ENCODE measurements at regions not wholly inside any gene's neighbourhood (a gene's known extent, or its start where the extent isn't known, plus 50 kb on each side); places are given as distances from the start of the nearest gene placed in this dataset.

GRCh38 chr7:125030756-125031387 lies 101.2 kb upstream of the POT1 start:
- H3K27ac ChIP-seq (ENCODE audit: low read depth in 1 of 2, low read length in 2 of 2) = no peak overlapping the region
- peaks cover 0 to 7% of the 10 kb centered on the region in 2 experiments for H3K9me3 ChIP-seq (ENCODE audit: control insufficient read depth in 1 of 2, insufficient read depth in 1 of 2, low read length in 2 of 2)
- Mint-ChIP-seq H3K36me3 (ENCODE audit: low read depth) (no peaks in the 10 kb centered on the region), H3K4me1 (ENCODE audit: low read depth) (no peaks in the 10 kb centered on the region), H3K27me3 (no peaks in the 10 kb centered on the region), H3K27ac (no peak overlapping the region), H3K4me3 (no peak overlapping the region), H3K9me3 (no peaks in the 10 kb centered on the region)
- no peak for ATAC-seq (ENCODE audit: poor library complexity)
- ChIA-PET CTCF (no interaction called here), POLR2A (no interaction called here)
- no peaks in the 10 kb centered on the region for H3K27me3 ChIP-seq (ENCODE audit: control insufficient read depth in 1 of 2, insufficient read depth in 2 of 2, low read length in 2 of 2)
- no peak for DNase-seq
- no peak overlapping the region for H3K4me3 ChIP-seq (ENCODE audit: low read length)
- H3K4me1 ChIP-seq (ENCODE audit: insufficient read depth, low read length) = no peaks in the 10 kb centered on the region
- H3K36me3 ChIP-seq (ENCODE audit: insufficient read depth, low read length) = no peaks in the 10 kb centered on the region
- intact Hi-C loops (cut with DNase I, micrococcal nuclease) = no loop called here
- TF ChIP-seq CTCF (IDR thresholded peaks at IDR 0.05) = no peak

GRCh38 chr7:125025620-125026019 lies 96.0 kb upstream of the POT1 start:
- no peaks in the 10 kb centered on the region for H3K36me3 ChIP-seq (ENCODE audit: insufficient read depth, low read length)
- no peaks in the 10 kb centered on the region for H3K36me3 Mint-ChIP-seq (ENCODE audit: low read depth)
- no peak for DNase-seq
- H3K4me3 ChIP-seq (ENCODE audit: low read length) = no peak overlapping the region
- H3K9me3 Mint-ChIP-seq = no peaks in the 10 kb centered on the region
- no peak overlapping the region for H3K4me3 Mint-ChIP-seq
- no peaks in the 10 kb centered on the region for H3K4me1 ChIP-seq (ENCODE audit: insufficient read depth, low read length)
- POLR2A ChIA-PET = no interaction called here
- H3K27me3 ChIP-seq (ENCODE audit: control insufficient read depth in 1 of 2, insufficient read depth in 2 of 2, low read length in 2 of 2) = no peaks in the 10 kb centered on the region
- H3K4me1 Mint-ChIP-seq (ENCODE audit: low read depth) = no peaks in the 10 kb centered on the region
- H3K27me3 Mint-ChIP-seq = no peaks in the 10 kb centered on the region
- H3K27ac Mint-ChIP-seq = no peak overlapping the region
- H3K27ac ChIP-seq (ENCODE audit: low read depth in 1 of 2, low read length in 2 of 2) = no peak overlapping the region
- intact Hi-C loops (cut with DNase I, micrococcal nuclease) = no loop called here
- H3K9me3 ChIP-seq (ENCODE audit: control insufficient read depth in 1 of 2, insufficient read depth in 1 of 2, low read length in 2 of 2) = peaks cover 0 to 3% of the 10 kb centered on the region in 2 experiments
- ATAC-seq (ENCODE audit: poor library complexity) = no peak
- TF ChIP-seq CTCF (IDR thresholded peaks at IDR 0.05) = no peak
- CTCF ChIA-PET = no interaction called here

GRCh38 chr7:125020801-125021200 lies 91.2 kb upstream of the POT1 start:
- Mint-ChIP-seq H3K27me3 (no peaks in the 10 kb centered on the region), H3K4me3 (no peak overlapping the region), H3K36me3 (ENCODE audit: low read depth) (no peaks in the 10 kb centered on the region), H3K4me1 (ENCODE audit: low read depth) (no peaks in the 10 kb centered on the region), H3K27ac (no peak overlapping the region), H3K9me3 (no peaks in the 10 kb centered on the region)
- DNase-seq (no peak), ATAC-seq (ENCODE audit: poor library complexity) (no peak)
- Histone ChIP-seq H3K27me3 (ENCODE audit: control insufficient read depth in 1 of 2, insufficient read depth in 2 of 2, low read length in 2 of 2) (no peaks in the 10 kb centered on the region), H3K9me3 (ENCODE audit: control insufficient read depth in 1 of 2, insufficient read depth in 1 of 2, low read length in 2 of 2) (peaks cover 0 to 3% of the 10 kb centered on the region in 2 experiments), H3K36me3 (ENCODE audit: insufficient read depth, low read length) (no peaks in the 10 kb centered on the region), H3K27ac (ENCODE audit: low read depth in 1 of 2, low read length in 2 of 2) (no peak overlapping the region), H3K4me3 (ENCODE audit: low read length) (no peak overlapping the region), H3K4me1 (ENCODE audit: insufficient read depth, low read length) (no peaks in the 10 kb centered on the region)
- no peak for TF ChIP-seq CTCF (IDR thresholded peaks at IDR 0.05)
- CTCF ChIA-PET = no interaction called here
- POLR2A ChIA-PET = interaction anchor here (0.5 kb wide), 1 partner anchor 316 kb away, joined by 3 read pairs; no protein-coding TSS in a partner anchor
- intact Hi-C loops (cut with DNase I, micrococcal nuclease) = no loop called here

All from CD4-positive, alpha-beta T cell (primary cell).